ENCODE measurements at regions not wholly inside any gene's neighbourhood (a gene's known extent, or its start where the extent isn't known, plus 50 kb on each side); places are given as distances from the start of the nearest gene placed in this dataset.

- no peak for TF ChIP-seq CTCF (IDR thresholded peaks at IDR 0.05)
- no peak for TF ChIP-seq POLR2A (IDR thresholded peaks at IDR 0.05; ENCODE audit: low read depth)
- TF ChIP-seq POLR2AphosphoS5 (IDR thresholded peaks at IDR 0.05), result no peak
- TF ChIP-seq EP300 (IDR thresholded peaks at IDR 0.05), result no peak
These were observed 316.7 kb upstream of the SLC30A5 start for GRCh38 chr5:68777135-68777534.
